Mucosa of descending colon (tissue), 3 donors: ENCODE measurements at regions not wholly inside any gene's neighbourhood (a gene's known extent, or its start where the extent isn't known, plus 50 kb on each side); places are given as distances from the start of the nearest gene placed in this dataset.

ENCODE experiments used
- ATAC-seq: fragments of 200-7000 bp; cut with Tn5 transposase; one replicate; pipeline ENCODE4 v1.9.1; 2020; ENCODE audit warnings: mild to moderate bottlenecking, moderate library complexity
- DNase-seq, 3 donors: peaks; one replicate each; pipeline ENCODE4 v3.0.0-alpha.2; 2020
- H3K36me3 ChIP-seq: fragments of 200-600 bp; one replicate; pipeline ENCODE4 v1.8.0; 2021; ENCODE audit warnings: low read depth, mild to moderate bottlenecking
- H3K4me1 ChIP-seq: fragments of 200-600 bp; one replicate; pipeline ENCODE4 v1.8.0; 2021; ENCODE audit warnings: low read depth, mild to moderate bottlenecking
- H3K4me3 ChIP-seq: fragments of 200-600 bp; one replicate; pipeline ENCODE4 v1.8.0; 2021; ENCODE audit warnings: mild to moderate bottlenecking
- H3K9me3 ChIP-seq: fragments of 200-600 bp; one replicate; pipeline ENCODE4 v1.8.0; 2021; ENCODE audit warnings: mild to moderate bottlenecking
- intact Hi-C, 2 donors: fragments of 100-400 bp; cut with DNase I in 1 of 2; cut with micrococcal nuclease in 1 of 2; formaldehyde crosslinking; loops; one replicate each; pipeline versions ENCODE4 v1.11.0 to v1.11.1; 2022; cut with DNase I, micrococcal nuclease
- TF ChIP-seq, protein P1 (sequence below): fragments of 200-600 bp; IDR thresholded peaks from one replicate; pipeline ENCODE4 v1.8.0; 2022; ENCODE audit warnings: antibody characterized with exemption, mild to moderate bottlenecking
- donor health status: DM: no; HTN: no; CAD: no; lungs with moderate emphysema.
- donor health status: DM: no; HTN: no; CAD: no.
- donor health status: DM: no; HTN: yes; CAD: no.

DNA sequence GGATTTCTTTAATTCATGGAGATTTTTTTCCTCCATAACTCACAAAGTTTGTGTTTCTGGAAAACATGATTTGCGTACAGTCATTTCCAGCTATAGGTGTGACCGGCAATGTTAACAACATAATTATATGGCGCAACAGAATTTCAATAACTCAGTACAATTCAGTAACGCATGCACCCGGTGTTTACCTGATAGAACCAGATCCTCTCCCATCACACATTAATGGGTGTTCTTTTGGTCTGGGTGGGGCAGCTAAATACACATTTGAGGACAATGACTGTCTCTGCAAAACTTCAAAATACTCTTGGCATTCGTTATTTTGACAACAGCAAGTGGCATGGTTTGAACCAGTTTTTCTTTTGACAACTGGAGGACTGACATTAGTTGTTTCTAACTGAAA lies 102.3 kb downstream of the KLF6 start:
- Histone ChIP-seq H3K4me1 (no peaks in the 10 kb centered on the region), H3K9me3 (no peaks in the 10 kb centered on the region), H3K4me3 (no peak overlapping the region), H3K36me3 (no peaks in the 10 kb centered on the region)
- ATAC-seq (peak; percentile 65), DNase-seq (no peak)
- TF ChIP-seq, protein P1, sequence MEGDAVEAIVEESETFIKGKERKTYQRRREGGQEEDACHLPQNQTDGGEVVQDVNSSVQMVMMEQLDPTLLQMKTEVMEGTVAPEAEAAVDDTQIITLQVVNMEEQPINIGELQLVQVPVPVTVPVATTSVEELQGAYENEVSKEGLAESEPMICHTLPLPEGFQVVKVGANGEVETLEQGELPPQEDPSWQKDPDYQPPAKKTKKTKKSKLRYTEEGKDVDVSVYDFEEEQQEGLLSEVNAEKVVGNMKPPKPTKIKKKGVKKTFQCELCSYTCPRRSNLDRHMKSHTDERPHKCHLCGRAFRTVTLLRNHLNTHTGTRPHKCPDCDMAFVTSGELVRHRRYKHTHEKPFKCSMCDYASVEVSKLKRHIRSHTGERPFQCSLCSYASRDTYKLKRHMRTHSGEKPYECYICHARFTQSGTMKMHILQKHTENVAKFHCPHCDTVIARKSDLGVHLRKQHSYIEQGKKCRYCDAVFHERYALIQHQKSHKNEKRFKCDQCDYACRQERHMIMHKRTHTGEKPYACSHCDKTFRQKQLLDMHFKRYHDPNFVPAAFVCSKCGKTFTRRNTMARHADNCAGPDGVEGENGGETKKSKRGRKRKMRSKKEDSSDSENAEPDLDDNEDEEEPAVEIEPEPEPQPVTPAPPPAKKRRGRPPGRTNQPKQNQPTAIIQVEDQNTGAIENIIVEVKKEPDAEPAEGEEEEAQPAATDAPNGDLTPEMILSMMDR, result no peak
- intact Hi-C loops, result no loop called here

GRCh38 chr10:3681642-3682554 lies 103.1 kb downstream of the KLF6 start:
- Histone ChIP-seq H3K4me1 (no peaks in the 10 kb centered on the region), H3K4me3 (no peak overlapping the region), H3K36me3 (no peaks in the 10 kb centered on the region), H3K9me3 (no peaks in the 10 kb centered on the region)
- DNase-seq (no peak), ATAC-seq (no peak)
- TF ChIP-seq, protein P1, result no peak
- intact Hi-C loops, result no loop called here

- Histone ChIP-seq H3K36me3 (no peaks in the 10 kb centered on the region), H3K4me1 (no peaks in the 10 kb centered on the region), H3K4me3 (no peak overlapping the region), H3K9me3 (no peaks in the 10 kb centered on the region)
- no peak for ATAC-seq
- TF ChIP-seq, protein P1, result no peak
- DNase-seq, result no peak
- intact Hi-C loops, result no loop called here
Measured at GRCh38 chr10:3679950-3680629, 104.9 kb downstream of the KLF6 start.

DNA sequence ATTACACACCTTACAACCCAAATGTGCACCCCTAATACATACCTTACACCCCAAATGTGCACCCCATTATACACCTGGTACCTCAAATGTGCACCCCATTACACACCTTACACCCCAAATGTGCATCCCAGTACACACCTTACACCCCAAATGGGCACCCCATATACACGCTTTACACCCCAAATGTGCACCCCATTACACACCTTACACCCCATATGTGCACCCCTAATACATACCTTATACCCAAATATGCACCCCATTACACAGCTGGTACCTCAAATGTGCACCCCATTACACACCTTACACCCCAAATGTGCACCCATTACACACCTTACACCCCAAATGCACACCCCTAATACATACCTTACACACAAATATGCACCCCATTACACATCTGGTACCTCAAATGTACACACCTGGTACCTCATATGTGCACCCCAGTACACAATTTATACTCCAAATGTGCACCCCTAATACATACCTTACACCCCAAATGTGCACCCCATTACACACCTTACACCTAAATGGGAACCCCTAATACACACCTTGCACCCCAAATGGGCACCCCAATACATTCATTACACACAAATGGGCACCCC lies 106.3 kb downstream of the KLF6 start:
- DNase-seq, result no peak
- intact Hi-C loops, result no loop called here
- Histone ChIP-seq H3K36me3 (no peaks in the 10 kb centered on the region), H3K4me3 (no peak overlapping the region), H3K4me1 (no peaks in the 10 kb centered on the region), H3K9me3 (no peaks in the 10 kb centered on the region)
- no peak for ATAC-seq
- TF ChIP-seq, protein P1, result no peak

DNA sequence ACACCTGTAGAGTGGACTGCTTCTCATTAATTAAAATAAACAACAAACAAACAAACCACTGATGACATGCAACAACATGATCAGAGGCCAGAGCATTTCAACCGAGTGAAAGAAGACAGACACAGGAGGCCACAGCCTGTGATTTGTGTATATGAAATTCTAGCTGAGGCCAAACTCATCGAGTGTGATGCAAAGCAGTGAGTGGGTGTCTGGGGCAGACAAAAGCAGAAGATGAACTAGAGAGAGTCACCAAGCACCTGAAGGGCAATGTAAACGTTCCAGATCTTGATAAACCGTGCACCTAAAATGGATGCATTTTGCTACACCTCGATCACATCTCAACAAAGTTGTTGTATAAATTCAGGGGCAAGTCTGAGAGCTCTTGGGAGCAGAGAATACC lies 108.4 kb downstream of the KLF6 start:
- TF ChIP-seq, protein P1, result no peak
- Histone ChIP-seq H3K4me1 (no peaks in the 10 kb centered on the region), H3K9me3 (no peaks in the 10 kb centered on the region), H3K36me3 (no peaks in the 10 kb centered on the region), H3K4me3 (no peak overlapping the region)
- DNase-seq (no peak), ATAC-seq (no peak)
- intact Hi-C loops, result no loop called here
